HG02981 (cell line): ENCODE measurements at regions not wholly inside any gene's neighbourhood (a gene's known extent, or its start where the extent isn't known, plus 50 kb on each side); places are given as distances from the start of the nearest gene placed in this dataset.
"Not testable (repeated sequence)": the region's sequence is repeated elsewhere in the genome, so short reads cannot be mapped to it uniquely, and the experiment has no call there.

Experiments
- ATAC-seq: cut with Tn5 transposase; IDR thresholded peaks from one replicate; pipeline ENCODE4 v1.9.1; 2021; ENCODE audit warnings: mild to moderate bottlenecking, moderate library complexity; ENCODE audit not compliant: unreplicated experiment

- ATAC-seq, result no peak
Measured at GRCh38 chr4:124133753-124134152, 578.8 kb downstream of the ANKRD50 start.

GRCh38 chr4:124135409-124135813 lies 577.1 kb downstream of the ANKRD50 start:
- ATAC-seq, result no peak

GRCh38 chr4:124139044-124139443 lies 573.5 kb downstream of the ANKRD50 start:
- no peak for ATAC-seq

GRCh38 chr4:124143632-124144031 lies 568.9 kb downstream of the ANKRD50 start:
- no peak for ATAC-seq

- no peak for ATAC-seq
Measured at GRCh38 chr4:124144238-124144654, 568.3 kb downstream of the ANKRD50 start.

GRCh38 chr4:124146068-124146467 lies 566.5 kb downstream of the ANKRD50 start:
- no peak for ATAC-seq

- no peak for ATAC-seq
Measured at GRCh38 chr4:124151031-124151430, 561.5 kb downstream of the ANKRD50 start.

GRCh38 chr4:124152132-124152531 lies 560.4 kb downstream of the ANKRD50 start:
- no peak for ATAC-seq

GRCh38 chr4:124155239-124155638 lies 557.3 kb downstream of the ANKRD50 start:
- ATAC-seq, result no peak

GRCh38 chr4:124157396-124158083 lies 555.0 kb downstream of the ANKRD50 start:
- no peak for ATAC-seq

- ATAC-seq, result no peak
Measured at GRCh38 chr4:124163401-124163800, 549.1 kb downstream of the ANKRD50 start.

GRCh38 chr4:124167602-124168001 lies 544.9 kb downstream of the ANKRD50 start:
- no peak for ATAC-seq

GRCh38 chr4:124169524-124169923 lies 543.0 kb downstream of the ANKRD50 start:
- not testable (repeated sequence) for ATAC-seq

- ATAC-seq, result no peak
Measured at GRCh38 chr4:124173912-124174311, 538.6 kb downstream of the ANKRD50 start.

GRCh38 chr4:124177647-124178425 lies 534.7 kb downstream of the ANKRD50 start:
- no peak for ATAC-seq

GRCh38 chr4:124178449-124179021 lies 534.0 kb downstream of the ANKRD50 start:
- no peak for ATAC-seq

GRCh38 chr4:124179506-124180186 lies 532.9 kb downstream of the ANKRD50 start:
- no peak for ATAC-seq

- no peak for ATAC-seq
Measured at GRCh38 chr4:124181039-124181438, 531.5 kb downstream of the ANKRD50 start.

- no peak for ATAC-seq
Measured at GRCh38 chr4:124183231-124183630, 529.3 kb downstream of the ANKRD50 start.

- no peak for ATAC-seq
Measured at GRCh38 chr4:124183926-124184325, 528.6 kb downstream of the ANKRD50 start.

GRCh38 chr4:124184792-124185191 lies 527.7 kb downstream of the ANKRD50 start:
- no peak for ATAC-seq
